CD4-positive, alpha-beta T cell treated with Interleukin-15 for 4 hours (primary cell): ENCODE measurements at regions not wholly inside any gene's neighbourhood (a gene's known extent, or its start where the extent isn't known, plus 50 kb on each side); places are given as distances from the start of the nearest gene placed in this dataset.

Experiments used
- DNase-seq: peaks from one replicate; pipeline ENCODE4 v3.0.0-alpha.2; 2020; ENCODE audit warnings: low spot score

DNA sequence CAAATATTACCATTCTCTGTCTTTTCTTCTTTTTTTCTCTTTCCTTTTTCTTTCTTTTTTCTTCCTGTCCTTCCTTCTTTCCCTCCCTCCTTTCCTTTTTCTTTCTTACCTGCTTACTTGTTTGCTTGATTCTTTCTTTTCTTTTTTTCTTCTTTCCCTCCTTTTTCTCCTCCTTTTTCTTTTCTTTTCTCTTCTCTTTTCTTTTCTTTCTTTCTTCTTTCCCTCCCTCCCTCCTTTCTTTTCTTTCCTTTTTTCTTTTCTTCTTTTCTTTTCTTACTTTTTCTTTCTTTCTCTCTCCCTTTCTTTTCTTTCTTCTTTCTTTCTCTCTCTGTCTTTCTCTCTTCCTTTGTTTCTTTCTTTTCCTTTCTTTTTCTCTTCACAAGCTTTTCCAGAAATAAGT, 697.4 kb upstream of the ADGRL3 start:
- DNase-seq: no peak

DNA sequence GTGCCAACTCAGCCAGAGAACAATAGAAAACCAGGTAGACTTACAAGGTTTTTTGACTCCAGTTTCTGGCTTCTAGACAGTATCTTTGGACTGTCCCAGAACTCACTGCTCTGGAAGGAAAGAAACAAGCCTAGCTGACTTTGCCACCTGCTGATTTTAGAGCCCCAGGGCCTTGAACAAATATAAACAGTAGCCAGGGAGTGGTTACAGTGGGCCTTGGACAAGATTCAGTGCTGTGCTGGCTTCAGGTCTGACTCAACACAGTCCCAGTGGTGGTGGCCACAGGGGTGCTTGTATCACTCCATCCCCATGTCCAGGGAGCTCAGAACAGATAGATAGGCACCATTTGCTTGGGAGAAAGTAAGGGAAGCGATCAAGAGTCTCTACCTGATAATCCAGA, 694.1 kb upstream of the ADGRL3 start:
- no peak for DNase-seq

DNA sequence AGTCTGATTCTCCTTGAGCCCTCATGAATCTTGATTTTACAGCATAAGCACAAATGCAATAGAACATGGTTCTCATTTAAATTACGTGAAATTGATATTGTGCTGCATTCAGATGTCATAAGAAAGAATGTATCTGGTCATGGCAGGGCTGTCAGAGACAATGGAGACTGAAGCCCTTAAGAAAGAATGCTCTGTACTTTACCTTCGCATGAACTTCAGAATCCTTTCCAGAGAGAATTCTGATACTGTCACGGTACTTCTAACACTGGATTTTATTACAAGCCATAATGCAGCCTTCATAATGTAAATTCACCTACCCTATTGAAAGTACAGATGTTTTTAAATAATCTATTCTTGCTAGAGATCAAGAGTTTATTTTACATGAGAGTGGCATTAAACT, 677.9 kb upstream of the ADGRL3 start:
- no peak for DNase-seq

DNA sequence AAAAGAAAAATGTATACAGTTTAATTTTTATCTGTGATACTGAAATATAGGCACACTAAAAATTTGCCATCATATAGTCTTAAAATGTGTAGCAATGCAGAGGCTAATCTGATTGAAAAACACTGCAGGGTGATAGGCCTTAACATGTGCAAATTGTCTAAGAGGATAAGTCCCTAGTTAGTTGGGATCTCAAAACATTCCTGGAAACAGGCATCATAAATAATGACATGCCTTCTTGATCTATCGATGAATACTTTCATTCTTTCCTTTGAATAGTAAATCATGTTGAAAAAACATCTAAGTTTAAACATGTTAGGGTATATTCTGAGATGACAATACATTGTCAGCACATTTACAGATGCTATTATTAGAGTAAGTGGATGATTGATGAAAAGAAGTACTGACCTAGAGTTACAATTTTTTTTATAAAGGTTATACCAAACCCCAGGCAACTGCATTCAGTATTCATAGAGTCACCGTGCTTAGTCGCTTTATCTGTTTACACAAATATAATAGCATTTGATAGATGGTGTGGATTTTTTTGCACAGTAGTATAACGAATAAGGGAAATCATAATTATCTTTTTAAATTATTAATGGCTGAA, 668.2 kb upstream of the ADGRL3 start:
- DNase-seq: no peak

DNA sequence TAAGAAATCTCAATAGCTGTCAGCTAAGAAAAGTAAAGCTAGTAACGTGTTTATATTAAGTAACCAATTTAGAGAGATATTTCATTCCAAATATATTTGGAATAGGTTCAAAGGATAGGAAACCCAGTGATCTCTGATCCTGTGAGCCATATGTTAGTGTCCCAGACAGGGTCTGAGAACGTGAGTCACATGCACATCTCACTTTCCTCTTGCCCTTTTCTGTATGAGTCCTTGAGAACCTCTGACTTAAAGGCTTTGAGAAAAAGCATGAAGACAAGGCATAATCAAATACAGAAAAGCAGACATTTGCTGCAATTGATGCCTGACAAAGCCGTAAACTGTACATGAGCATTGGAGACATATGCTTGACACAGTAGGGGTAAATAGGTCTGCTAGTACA, 655.1 kb upstream of the ADGRL3 start:
- no peak for DNase-seq

DNA sequence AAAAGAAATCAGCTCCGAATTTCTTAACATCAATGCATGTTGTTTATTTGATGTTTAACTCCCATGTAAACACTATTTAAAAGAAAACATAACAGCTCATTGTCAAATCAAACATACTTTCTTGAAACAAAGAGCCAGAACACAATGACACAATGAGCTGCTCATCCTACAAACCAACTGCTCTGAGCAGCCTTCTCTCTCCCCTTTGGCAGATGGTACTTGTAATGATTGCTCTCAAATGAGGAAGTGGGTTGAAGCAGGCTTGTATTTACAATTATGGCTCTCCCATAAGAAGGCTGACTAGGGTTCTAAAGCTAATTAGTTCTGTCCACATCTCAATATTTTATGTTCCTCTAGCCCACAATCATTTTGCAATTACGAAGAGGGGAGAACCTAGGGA, 637.8 kb upstream of the ADGRL3 start:
- no peak for DNase-seq

DNA sequence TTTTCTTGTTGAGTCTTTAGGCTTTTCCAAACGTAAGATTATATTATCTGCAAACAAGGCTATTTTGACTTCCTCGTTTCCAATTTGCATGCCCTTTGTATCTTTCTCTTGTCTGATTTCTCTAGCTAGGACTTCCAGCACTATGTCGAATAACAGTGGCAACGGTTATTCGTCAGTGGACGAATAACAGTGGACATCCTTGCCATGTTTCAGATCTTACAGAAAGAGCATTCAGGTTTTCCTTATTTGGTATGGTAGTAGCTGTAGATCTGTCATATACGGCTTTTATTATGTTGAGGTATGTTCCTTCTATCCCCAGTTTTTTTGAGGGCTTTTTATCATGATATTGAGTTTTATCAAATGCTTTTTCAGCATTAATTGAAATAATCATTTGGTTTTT, 634.6 kb upstream of the ADGRL3 start:
- no peak for DNase-seq

DNA sequence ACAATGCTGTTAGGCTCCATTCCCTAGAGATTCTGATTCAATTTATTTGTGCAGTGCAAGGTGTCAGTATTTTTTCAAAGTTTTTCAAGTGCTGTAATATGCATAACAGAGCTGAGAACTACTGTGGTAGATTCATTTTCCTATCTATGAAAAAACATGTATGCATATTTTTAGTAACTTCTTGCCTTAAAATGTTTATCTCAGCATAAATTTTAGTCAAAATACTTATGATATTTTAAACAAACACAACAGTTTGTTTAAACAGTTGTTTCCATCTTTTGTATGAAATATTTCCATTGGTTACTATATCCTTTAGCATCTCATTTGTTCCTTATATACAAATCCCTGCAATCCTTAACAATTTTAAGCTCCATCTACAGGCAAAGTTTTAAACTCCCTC, 624.8 kb upstream of the ADGRL3 start:
- no peak for DNase-seq

DNA sequence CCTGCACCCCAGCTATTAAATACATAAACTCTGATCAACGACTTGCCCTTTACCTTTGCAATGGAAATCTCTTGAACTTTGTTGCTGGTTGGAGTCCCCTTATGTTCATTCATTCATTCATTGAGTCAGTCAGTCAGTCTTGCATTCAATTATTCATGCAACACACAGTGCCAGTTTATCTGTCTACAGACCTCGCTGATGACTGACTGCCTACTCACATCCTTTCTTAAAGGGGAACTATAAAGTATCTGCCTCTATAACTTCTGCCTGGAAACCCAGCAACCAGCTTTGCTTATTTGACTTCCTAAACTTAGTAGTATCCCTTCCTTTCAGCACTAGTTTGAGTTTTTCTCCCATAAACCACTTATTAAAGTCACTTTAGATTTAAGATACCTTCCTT, 620.8 kb upstream of the ADGRL3 start:
- DNase-seq: no peak

DNA sequence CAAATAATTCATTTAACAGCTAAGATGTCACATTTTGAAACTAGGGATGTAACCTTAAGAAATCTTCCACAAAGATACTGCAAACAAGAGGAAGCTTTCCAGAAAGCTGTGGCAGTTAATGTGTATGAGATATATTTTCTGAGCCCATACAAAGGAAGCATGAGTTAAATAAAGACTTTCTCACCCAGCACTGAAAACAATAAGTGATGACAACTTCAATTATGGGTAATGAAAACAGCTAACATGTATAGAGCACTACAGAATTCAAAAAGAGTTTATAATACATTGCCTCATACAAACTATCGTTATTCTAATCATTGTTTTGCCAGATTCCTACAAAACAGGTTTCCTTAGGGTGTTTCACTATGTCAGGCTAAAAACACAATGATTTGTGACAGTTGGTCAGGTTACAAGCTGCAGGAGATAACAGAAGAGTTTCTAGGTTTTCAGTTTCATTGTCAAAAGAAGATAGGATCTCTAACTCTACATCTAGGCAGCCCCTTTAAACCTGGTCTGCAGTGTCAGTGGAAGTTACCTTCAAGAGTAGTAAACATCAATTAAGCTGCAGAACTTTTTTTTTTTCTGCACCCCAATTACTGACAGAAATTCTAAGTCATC, 618.1 kb upstream of the ADGRL3 start:
- DNase-seq: no peak

DNA sequence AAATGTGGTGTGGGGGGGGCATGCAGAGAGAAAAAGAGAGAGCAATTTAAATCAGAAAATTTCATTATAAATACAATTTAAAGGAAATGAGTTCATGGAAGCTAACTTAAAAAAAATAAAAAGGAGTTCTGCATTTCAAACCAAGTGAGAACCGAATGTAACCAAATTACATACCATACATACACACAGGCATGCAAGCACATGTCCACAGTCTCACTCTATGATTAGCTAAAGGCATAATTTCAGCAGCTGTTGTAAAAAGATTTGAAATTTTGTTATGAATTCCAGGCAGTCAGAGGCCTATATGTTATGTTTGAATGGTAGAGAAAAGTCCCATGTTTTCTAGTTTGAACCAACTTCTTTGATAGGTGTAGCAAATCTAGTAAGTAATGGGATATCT, 611.6 kb upstream of the ADGRL3 start:
- DNase-seq: no peak

DNA sequence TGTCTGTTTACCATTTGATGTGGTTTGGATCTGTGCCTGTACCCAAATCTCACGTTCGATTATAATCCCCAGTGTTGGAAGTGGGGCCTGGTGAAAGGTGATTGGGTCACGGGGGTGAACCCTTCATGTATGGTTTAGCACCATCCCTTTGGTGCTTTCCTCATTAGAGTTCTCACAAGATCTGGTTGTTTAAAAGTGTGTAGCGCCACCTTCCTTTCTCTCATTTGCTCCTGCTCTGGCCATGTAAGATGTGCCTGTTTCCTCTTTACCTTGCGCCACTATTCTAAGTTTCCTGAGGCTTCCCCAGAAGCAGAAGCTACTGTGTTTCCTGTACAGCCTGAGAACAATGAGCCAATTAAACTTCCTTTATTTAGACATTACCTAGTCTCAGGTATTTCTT, 610.7 kb upstream of the ADGRL3 start:
- no peak for DNase-seq

DNA sequence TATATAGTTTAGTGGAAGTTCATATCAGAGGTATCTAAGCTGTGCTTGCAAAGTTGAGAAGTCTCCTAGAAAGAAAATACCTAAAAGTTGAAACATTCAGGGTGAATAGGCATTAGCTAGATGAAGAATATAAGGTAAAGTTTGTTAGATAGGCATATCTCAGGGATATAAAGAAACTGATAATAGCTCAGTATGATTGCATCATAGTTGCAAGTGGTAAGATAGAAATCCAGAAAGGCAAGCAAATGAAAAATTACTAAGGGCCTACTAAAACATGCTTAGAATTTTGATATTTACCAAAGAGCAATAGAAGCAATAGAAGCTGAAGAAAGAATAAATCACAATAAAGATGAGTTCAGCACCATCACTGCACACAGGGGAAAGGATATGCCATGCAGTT, 610.0 kb upstream of the ADGRL3 start:
- no peak for DNase-seq

DNA sequence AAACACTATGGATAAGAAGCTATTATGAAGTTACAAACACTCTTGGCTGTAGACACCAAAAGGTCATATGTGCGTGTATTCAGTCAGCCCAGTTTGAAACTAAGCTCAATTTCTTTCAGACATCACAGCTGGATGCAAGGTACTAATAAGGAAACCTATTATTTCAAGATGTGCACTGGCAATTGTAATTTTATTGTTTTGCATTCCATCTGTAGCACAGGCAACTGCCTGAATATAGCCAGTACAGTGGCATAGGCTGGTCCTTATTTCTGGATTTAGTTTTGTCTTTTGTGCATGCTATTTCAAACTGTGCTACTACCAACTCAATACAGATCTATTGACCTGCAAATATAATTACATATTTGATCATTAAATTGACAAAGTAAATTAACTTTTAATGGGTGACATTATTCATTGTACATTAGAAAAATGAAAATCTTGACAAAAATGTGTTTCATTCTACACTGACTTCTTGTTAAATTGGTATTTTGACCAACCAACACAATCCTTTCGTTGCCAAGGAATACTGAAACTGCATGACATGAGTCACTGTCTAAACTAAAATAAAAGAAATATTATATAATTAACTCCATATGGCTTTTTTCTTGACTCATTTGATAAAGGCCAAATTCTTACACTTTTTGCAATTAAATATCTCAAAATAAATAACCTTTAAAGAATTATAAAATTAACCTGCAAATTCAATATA, 594.3 kb upstream of the ADGRL3 start:
- DNase-seq: no peak

DNA sequence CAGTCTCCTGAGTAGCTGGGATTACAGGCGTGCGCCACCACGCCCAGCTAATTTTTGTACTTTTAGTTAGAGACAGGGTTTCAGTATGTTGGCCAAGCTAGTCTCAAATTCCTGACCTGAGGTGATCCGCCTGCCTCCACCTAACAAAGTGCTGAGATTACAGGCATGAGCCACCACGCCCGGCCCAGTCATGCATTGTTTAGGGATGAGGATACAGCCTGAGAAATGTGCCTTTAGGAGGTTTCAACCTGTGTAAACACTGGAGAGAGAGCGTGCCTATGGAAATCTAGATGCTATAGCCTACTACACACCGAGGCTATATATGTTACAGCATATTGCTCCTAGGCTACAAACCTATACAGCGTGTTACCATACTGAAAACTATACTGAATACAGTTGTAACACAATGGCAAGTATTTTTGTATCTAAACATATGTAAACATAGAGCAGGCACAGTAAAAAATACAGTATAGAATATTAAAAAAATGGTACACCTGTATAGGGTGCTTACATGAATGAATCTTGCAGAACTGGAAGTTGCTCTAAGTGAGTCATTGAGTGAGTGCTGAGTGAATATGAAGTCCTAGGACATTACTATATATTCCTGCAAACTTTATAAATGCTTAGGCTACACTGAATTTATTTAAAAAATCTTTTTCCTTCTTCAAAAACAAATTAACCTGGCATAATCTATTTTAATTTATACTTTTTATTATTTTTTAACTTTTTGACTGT, 588.2 kb upstream of the ADGRL3 start:
- DNase-seq: no peak

DNA sequence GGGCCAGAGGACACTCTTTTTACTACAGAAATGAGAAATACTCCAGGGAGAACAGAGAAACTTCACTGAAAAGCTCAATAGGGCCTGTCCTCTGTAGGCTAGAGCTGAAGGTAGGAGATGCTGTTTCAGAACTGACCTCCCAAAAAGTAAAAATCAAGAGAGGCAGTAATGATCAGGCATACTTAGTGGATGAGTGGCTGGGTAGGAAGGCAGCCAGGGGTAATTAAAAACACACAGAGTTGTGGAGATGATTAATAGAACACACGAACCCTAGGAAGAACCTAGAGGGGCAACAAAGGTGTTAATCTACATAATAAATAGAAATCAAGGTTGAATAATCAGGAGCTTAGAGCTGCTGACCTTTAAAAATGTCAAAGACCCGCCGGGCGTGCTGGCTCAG, 582.4 kb upstream of the ADGRL3 start:
- DNase-seq: no peak

DNA sequence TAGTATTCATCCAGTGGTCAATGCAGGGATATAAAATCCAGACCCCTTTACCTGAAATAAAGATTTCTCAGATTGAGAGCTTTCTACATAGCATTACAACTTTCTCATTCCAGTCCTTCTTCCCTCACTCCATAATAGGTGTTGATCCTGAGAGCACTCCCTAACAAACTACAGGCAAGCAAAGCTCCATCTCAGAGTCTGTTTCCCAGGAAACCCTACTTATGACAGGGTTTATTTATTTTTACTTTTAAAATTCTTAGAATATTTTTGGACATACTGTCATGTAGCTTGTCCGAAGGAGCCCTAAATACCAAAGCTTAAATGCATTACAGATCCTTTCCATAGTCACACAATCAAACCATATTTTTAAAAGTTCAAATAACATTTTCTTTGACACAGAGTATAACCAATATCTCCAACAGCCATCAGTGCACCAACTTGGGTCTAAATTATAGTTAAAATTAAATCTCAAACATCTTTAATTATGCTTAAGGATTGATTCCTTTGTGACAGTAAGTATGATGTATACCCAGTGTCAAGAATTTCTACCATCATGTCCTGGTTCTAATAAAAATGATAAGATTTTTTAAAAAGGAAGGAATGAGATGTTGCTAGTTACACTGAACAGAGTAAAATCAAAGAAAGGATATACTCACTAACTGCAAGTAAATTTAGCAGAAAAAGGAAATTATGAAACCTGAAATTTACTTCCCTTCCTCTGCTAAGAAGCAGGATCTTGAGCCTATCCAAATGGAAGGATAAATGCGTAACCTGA, 580.4 kb upstream of the ADGRL3 start:
- DNase-seq: no peak

DNA sequence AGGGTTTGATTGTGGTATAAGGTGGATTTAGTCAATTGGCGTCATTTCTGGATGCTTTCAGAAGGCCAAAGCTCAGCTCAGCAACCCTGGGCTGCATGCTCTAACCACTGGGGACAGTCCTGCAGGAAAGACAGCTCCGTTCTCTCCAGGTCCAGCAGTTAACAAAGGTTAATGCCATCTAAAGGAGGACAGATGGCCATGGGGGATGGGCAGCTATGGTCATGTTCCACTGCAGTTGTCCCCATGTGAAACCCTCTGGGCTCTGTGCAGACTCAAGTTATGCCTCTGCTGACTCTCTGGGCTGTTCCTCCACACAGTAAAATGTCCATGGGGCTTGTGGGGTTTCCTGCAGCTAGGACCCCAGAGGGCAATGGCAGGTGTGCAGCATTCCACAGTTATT, 562.1 kb upstream of the ADGRL3 start:
- no peak for DNase-seq

DNA sequence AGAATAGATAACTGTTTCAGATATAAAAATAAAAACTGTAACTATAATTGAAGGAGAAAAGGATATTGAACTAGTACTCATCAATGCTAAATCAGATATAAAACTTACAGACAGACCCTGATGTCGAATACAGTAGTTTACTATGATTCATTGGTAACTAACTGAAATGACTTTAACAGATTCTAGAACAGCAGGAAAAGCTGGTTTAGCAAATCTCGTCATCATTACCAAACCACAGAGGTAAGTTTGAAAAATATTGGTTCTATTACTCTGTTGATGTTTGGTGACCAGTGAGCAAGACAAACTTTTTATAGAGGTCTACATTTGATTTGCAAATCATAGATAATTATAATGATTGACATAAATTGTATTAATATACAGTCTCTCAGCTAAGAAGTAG, 551.4 kb upstream of the ADGRL3 start:
- DNase-seq: no peak

DNA sequence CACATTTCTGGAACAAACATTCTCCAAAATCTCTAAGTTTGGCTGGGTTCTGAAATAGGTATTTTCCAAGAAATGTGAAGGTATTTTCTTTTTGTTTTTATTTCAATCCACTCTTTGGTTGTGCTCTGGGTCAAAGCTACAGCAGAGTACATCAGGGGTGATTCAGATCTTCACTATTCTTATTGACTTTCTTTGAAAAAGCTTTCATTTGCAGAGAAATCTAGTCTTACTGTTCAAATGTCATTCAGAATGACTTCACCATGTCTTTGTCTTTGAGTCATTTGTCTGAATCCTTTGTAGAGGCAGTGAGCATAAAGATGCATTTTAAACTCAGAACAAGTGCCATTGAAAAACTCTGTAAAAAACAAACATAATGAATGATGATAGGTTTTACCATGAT, 547.2 kb upstream of the ADGRL3 start:
- no peak for DNase-seq

DNA sequence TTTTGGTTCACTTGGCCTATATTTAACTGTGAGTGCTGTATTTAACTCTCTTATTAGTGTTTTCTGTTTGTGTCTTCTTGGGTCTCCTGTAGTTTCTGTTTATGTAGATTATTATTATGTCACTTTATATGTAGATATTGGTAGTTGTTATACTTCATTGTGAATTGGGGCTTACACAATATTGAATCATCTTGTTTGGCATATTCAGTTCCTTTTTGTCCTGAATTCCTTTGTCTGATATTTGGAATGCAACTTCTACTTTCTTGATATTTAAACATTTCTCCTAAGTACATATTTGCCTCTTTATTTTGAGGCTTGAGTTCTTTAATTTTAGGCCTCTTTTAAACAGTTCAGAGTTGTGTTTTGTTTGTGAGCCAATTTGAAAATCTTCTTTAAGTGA, 544.8 kb upstream of the ADGRL3 start:
- no peak for DNase-seq

DNA sequence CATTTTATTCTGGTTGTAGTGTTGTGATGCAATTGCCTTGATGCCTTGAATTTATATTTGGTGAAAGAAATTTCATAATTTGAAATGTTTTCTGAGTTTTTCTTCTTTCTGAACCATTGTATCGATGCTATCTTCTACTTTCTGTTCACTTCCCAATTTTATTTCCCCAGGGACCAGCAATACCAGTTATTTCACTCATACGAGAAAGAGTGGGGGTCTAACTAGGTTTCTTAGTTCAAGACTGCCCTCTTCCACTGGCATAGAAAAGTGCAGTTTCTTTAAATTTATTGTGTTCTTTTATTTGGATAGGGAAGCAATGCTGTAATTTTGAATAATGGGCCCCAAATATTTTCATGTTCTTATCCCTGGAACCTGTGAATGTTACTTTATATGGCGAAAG, 544.0 kb upstream of the ADGRL3 start:
- DNase-seq: no peak
